Osteoblast (primary cell): ENCODE measurements at regions not wholly inside any gene's neighbourhood (a gene's known extent, or its start where the extent isn't known, plus 50 kb on each side); places are given as distances from the start of the nearest gene placed in this dataset.

Source experiments
- DNase-seq: peaks from one replicate; pipeline ENCODE4 v3.0.0; 2011; ENCODE audit warnings: low spot score, mixed read lengths; ENCODE audit not compliant: insufficient read length; ENCODE audit errors: missing footprints
- H2AFZ ChIP-seq: 2 replicates; pipeline ENCODE4 v1.6.0; 2011; ENCODE audit warnings: mild to moderate bottlenecking, low read length
- H3K27ac ChIP-seq: 2 replicates; pipeline ENCODE4 v1.5.1; 2011; ENCODE audit warnings: mild to moderate bottlenecking, low read depth, low read length, moderate library complexity
- H3K27me3 ChIP-seq: 2 replicates; pipeline ENCODE4 v1.6.0; 2012; ENCODE audit warnings: mild to moderate bottlenecking, control low read depth, inconsistent platforms, low read length, moderate library complexity; ENCODE audit not compliant: insufficient read depth
- H3K36me3 ChIP-seq: 2 replicates; pipeline ENCODE4 v1.5.1; 2011; ENCODE audit warnings: mild to moderate bottlenecking, low read length, control low read depth, moderate library complexity; ENCODE audit not compliant: insufficient read depth
- H3K4me1 ChIP-seq: 2 replicates; pipeline ENCODE4 v1.5.1; 2011; ENCODE audit warnings: mild to moderate bottlenecking, low read length, control low read depth, moderate library complexity; ENCODE audit not compliant: insufficient read depth
- H3K4me2 ChIP-seq: 2 replicates; pipeline ENCODE4 v1.6.0; 2011; ENCODE audit warnings: mild to moderate bottlenecking, low read length; ENCODE audit not compliant: insufficient read depth
- H3K4me3 ChIP-seq: fragments of 200-600 bp; sonication (generic); 3 replicates; pipeline ENCODE4 v1.5.1; 2012; ENCODE audit warnings: mild to moderate bottlenecking, low read length, inconsistent platforms; ENCODE audit not compliant: insufficient read depth
- H3K79me2 ChIP-seq: 2 replicates; pipeline ENCODE4 v1.6.0; 2012; ENCODE audit warnings: mild to moderate bottlenecking, low read length, control low read depth, inconsistent platforms; ENCODE audit not compliant: insufficient read depth
- H3K9me3 ChIP-seq: 2 replicates; pipeline ENCODE4 v1.5.1; 2011; ENCODE audit warnings: low read depth, low read length, control low read depth
- H4K20me1 ChIP-seq: 2 replicates; pipeline ENCODE4 v1.6.0; 2012; ENCODE audit warnings: mild to moderate bottlenecking, low read length, control low read depth; ENCODE audit not compliant: insufficient read depth
- TF ChIP-seq, protein P1 (sequence below): IDR thresholded peaks from 2 replicates; pipeline ENCODE4 v1.5.1; 2011; ENCODE audit warnings: mild to moderate bottlenecking, low read depth, low read length, moderate library complexity; ENCODE audit errors: extremely low read depth

DNA sequence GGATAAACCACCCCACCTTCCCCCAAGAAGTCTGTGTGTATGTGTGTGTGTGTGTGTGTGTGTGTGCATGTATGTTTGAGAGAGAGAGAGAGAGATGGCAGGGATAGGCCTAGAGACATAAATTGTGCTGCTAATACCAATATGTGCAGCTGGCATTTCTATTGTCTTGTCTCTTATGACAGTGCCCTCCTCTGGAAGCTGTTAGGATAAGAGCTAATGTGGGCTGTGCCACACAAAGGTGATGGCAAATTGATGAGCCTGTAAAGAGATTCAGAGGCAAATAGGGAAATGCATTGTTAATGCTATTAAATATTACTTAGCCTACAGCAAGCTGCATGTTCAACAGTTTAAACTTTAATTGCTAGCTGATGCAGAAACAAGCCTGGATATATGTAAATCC, 332.0 kb downstream of the NKX6-1 start:
- DNase-seq, result no peak
- Histone ChIP-seq H3K36me3 (no peaks in the 10 kb centered on the region), H3K9me3 (no peaks in the 10 kb centered on the region), H3K4me2 (no peak overlapping the region), H3K4me1 (no peaks in the 10 kb centered on the region), H2AFZ (no peak overlapping the region), H4K20me1 (no peaks in the 10 kb centered on the region), H3K27ac (no peak overlapping the region), H3K79me2 (no peaks in the 10 kb centered on the region), H3K27me3 (no peaks in the 10 kb centered on the region), H3K4me3 (no peak overlapping the region)
- TF ChIP-seq, protein P1, sequence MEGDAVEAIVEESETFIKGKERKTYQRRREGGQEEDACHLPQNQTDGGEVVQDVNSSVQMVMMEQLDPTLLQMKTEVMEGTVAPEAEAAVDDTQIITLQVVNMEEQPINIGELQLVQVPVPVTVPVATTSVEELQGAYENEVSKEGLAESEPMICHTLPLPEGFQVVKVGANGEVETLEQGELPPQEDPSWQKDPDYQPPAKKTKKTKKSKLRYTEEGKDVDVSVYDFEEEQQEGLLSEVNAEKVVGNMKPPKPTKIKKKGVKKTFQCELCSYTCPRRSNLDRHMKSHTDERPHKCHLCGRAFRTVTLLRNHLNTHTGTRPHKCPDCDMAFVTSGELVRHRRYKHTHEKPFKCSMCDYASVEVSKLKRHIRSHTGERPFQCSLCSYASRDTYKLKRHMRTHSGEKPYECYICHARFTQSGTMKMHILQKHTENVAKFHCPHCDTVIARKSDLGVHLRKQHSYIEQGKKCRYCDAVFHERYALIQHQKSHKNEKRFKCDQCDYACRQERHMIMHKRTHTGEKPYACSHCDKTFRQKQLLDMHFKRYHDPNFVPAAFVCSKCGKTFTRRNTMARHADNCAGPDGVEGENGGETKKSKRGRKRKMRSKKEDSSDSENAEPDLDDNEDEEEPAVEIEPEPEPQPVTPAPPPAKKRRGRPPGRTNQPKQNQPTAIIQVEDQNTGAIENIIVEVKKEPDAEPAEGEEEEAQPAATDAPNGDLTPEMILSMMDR, result no peak

DNA sequence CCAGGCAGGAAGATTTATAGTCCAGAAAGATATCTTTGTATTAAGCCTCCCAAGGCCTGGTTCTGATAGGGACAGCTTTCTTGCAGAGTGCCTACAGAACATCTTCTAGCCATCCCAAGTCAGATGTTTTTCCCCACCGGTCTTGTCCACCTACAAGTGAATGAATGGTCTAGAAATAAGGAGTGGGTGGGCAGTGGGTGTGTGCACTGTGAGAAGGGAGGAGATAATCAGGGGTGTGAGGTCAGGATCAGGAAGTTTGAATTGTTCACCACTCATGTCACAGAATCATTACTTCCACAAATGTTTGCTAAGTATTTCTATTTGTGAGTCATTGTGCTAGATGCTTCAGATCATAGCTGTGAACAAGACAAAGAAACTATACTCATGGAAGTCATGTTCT, 332.6 kb downstream of the NKX6-1 start:
- DNase-seq, result no peak
- TF ChIP-seq, protein P1, result no peak
- H3K4me1 ChIP-seq, result no peaks in the 10 kb centered on the region
- H2AFZ ChIP-seq, result no peak overlapping the region
- no peaks in the 10 kb centered on the region for H3K79me2 ChIP-seq
- H3K27ac ChIP-seq, result no peak overlapping the region
- no peaks in the 10 kb centered on the region for H4K20me1 ChIP-seq
- H3K36me3 ChIP-seq, result no peaks in the 10 kb centered on the region
- H3K4me3 ChIP-seq, result no peak overlapping the region
- no peaks in the 10 kb centered on the region for H3K27me3 ChIP-seq
- no peak overlapping the region for H3K4me2 ChIP-seq
- no peaks in the 10 kb centered on the region for H3K9me3 ChIP-seq

DNA sequence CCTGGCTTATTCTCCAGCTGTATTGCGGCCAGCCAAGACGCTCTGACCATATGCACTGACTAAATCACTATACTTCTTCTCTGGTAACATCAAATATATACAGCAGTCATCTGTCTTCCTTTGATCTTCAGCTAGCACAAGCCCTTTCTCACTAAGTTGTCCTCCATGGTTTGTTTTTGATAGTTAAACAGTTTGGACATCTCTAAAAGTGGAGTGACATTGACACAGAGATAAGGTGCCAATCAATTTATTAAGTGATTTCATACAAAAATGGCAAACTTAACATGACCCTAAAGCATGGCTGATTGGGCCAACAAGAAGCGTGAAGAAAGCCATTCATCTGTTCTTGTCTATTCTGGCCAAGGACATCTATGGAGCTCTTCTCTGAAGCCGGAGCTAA, 334.9 kb downstream of the NKX6-1 start:
- DNase-seq, result no peak
- no peak overlapping the region for H3K4me3 ChIP-seq
- no peaks in the 10 kb centered on the region for H3K4me1 ChIP-seq
- no peaks in the 10 kb centered on the region for H3K79me2 ChIP-seq
- H2AFZ ChIP-seq, result no peak overlapping the region
- H3K27me3 ChIP-seq, result no peaks in the 10 kb centered on the region
- H3K36me3 ChIP-seq, result no peaks in the 10 kb centered on the region
- no peaks in the 10 kb centered on the region for H3K9me3 ChIP-seq
- TF ChIP-seq, protein P1, result no peak
- no peaks in the 10 kb centered on the region for H4K20me1 ChIP-seq
- no peak overlapping the region for H3K4me2 ChIP-seq
- H3K27ac ChIP-seq, result no peak overlapping the region

DNA sequence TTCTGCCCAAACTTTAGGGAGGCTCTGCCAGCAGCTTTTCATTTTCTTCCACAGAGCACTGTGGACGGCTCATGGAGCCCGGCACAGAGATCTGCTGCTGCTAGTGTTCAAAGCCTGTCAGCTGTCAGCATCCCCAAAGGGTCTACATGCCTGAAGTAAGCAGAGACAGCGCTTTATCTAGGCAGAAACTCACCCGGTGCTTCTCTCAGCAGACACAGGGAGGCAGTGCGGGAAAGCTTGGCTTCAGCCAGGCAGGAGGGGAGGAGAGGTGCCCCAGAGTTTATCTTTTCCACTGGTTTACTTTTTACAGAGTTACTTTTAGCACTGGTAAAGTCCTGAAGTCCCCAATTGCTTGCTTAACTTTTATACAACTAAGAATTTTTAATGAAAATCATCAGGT, 339.3 kb downstream of the NKX6-1 start:
- H3K4me3 ChIP-seq, result no peak overlapping the region
- no peaks in the 10 kb centered on the region for H3K27me3 ChIP-seq
- H4K20me1 ChIP-seq, result no peaks in the 10 kb centered on the region
- no peaks in the 10 kb centered on the region for H3K9me3 ChIP-seq
- no peak for DNase-seq
- H3K27ac ChIP-seq, result no peak overlapping the region
- no peaks in the 10 kb centered on the region for H3K4me1 ChIP-seq
- TF ChIP-seq, protein P1, result peak; percentile 8
- H3K36me3 ChIP-seq, result no peaks in the 10 kb centered on the region
- H3K4me2 ChIP-seq, result no peak overlapping the region
- H2AFZ ChIP-seq, result no peak overlapping the region
- H3K79me2 ChIP-seq, result no peaks in the 10 kb centered on the region
